Progenitor cell of endocrine pancreas (in vitro differentiated cells): ENCODE measurements at regions not wholly inside any gene's neighbourhood (a gene's known extent, or its start where the extent isn't known, plus 50 kb on each side); places are given as distances from the start of the nearest gene placed in this dataset.
"Not testable (repeated sequence)": the region's sequence is repeated elsewhere in the genome, so short reads cannot be mapped to it uniquely, and the experiment has no call there.

ENCODE experiments used
- DNase-seq: peaks from one replicate; pipeline ENCODE4 v3.0.0; 2021; ENCODE audit warnings: low spot score; ENCODE audit not compliant: unreplicated experiment
- H3K27ac Mint-ChIP-seq: 2 replicates; pipeline ENCODE4 v1.8.0; 2021; ENCODE audit warnings: mild to moderate bottlenecking, moderate library complexity, mixed read lengths
- H3K27me3 Mint-ChIP-seq: 2 replicates; pipeline ENCODE4 v1.8.0; 2021; ENCODE audit warnings: mixed read lengths
- H3K36me3 Mint-ChIP-seq: 2 replicates; pipeline ENCODE4 v1.8.0; 2022; ENCODE audit warnings: mixed read lengths; ENCODE audit not compliant: insufficient read depth
- H3K4me1 Mint-ChIP-seq: 2 replicates; pipeline ENCODE4 v1.8.0; 2021; ENCODE audit warnings: low read depth, mixed read lengths
- H3K4me3 Mint-ChIP-seq: 2 replicates; pipeline ENCODE4 v1.8.0; 2021; ENCODE audit warnings: low read depth, mild to moderate bottlenecking, moderate library complexity, mixed read lengths
- H3K9me3 Mint-ChIP-seq: 2 replicates; pipeline ENCODE4 v1.8.0; 2021; ENCODE audit warnings: low read depth, mixed read lengths
- CTCF ChIP-seq: fragments of 200-600 bp; sonication (generic); IDR thresholded peaks from one replicate; pipeline ENCODE4 v1.5.0; 2021; ENCODE audit warnings: antibody characterized with exemption, mild to moderate bottlenecking; ENCODE audit not compliant: unreplicated experiment

- no peak overlapping the region for H3K27ac Mint-ChIP-seq
- no peaks in the 10 kb centered on the region for H3K9me3 Mint-ChIP-seq
- H3K36me3 Mint-ChIP-seq: no peaks in the 10 kb centered on the region
- H3K27me3 Mint-ChIP-seq: no peaks in the 10 kb centered on the region
- no peak overlapping the region for H3K4me3 Mint-ChIP-seq
- no peaks in the 10 kb centered on the region for H3K4me1 Mint-ChIP-seq
- no peak for TF ChIP-seq CTCF
- no peak for DNase-seq
Measured at GRCh38 chr3:176041812-176042211, 1155.5 kb downstream of the TBL1XR1 start.

GRCh38 chr3:176041185-176041584 is 1156.1 kb downstream of the TBL1XR1 start:
- TF ChIP-seq CTCF: no peak
- DNase-seq: no peak
- H3K36me3 Mint-ChIP-seq: no peaks in the 10 kb centered on the region
- no peaks in the 10 kb centered on the region for H3K4me1 Mint-ChIP-seq
- no peaks in the 10 kb centered on the region for H3K27me3 Mint-ChIP-seq
- no peak overlapping the region for H3K27ac Mint-ChIP-seq
- peaks cover 6% of the 10 kb centered on the region for H3K9me3 Mint-ChIP-seq
- no peak overlapping the region for H3K4me3 Mint-ChIP-seq

- H3K27me3 Mint-ChIP-seq: no peaks in the 10 kb centered on the region
- DNase-seq: no peak
- H3K9me3 Mint-ChIP-seq: peaks cover 17% of the 10 kb centered on the region
- no peak overlapping the region for H3K27ac Mint-ChIP-seq
- H3K36me3 Mint-ChIP-seq: no peaks in the 10 kb centered on the region
- no peak overlapping the region for H3K4me3 Mint-ChIP-seq
- no peak for TF ChIP-seq CTCF
- no peaks in the 10 kb centered on the region for H3K4me1 Mint-ChIP-seq
Measured at GRCh38 chr3:176037636-176038035, 1159.6 kb downstream of the TBL1XR1 start.

GRCh38 chr3:176032043-176032442 is 1165.2 kb downstream of the TBL1XR1 start:
- H3K27me3 Mint-ChIP-seq: no peaks in the 10 kb centered on the region
- no peaks in the 10 kb centered on the region for H3K36me3 Mint-ChIP-seq
- no peak for TF ChIP-seq CTCF
- H3K9me3 Mint-ChIP-seq: peaks cover 17% of the 10 kb centered on the region
- no peak for DNase-seq
- no peak overlapping the region for H3K4me3 Mint-ChIP-seq
- H3K4me1 Mint-ChIP-seq: no peaks in the 10 kb centered on the region
- H3K27ac Mint-ChIP-seq: no peak overlapping the region

- H3K27ac Mint-ChIP-seq, H3K27me3 Mint-ChIP-seq, H3K36me3 Mint-ChIP-seq, DNase-seq, H3K9me3 Mint-ChIP-seq, H3K4me3 Mint-ChIP-seq, H3K4me1 Mint-ChIP-seq: not testable (repeated sequence)
Measured at GRCh38 chr3:176016203-176016602, 1157.1 kb downstream of the NAALADL2 start.

- H3K9me3 Mint-ChIP-seq, H3K27me3 Mint-ChIP-seq, H3K4me1 Mint-ChIP-seq, H3K36me3 Mint-ChIP-seq, DNase-seq, H3K4me3 Mint-ChIP-seq, H3K27ac Mint-ChIP-seq: not testable (repeated sequence)
Measured at GRCh38 chr3:176015228-176015627, 1156.1 kb downstream of the NAALADL2 start.
